GM12878 (cell line): ENCODE measurements at regions not wholly inside any gene's neighbourhood (a gene's known extent, or its start where the extent isn't known, plus 50 kb on each side); places are given as distances from the start of the nearest gene placed in this dataset. TPM values are rescaled to one million over a fixed set of nuclear protein-coding genes. Genes with fewer than 3 reads are reported as not detected.

Experiments used
- small RNA-seq: library from RNA; depleted of rRNA; stranded (forward); fragments of <200 nt; gene quantifications from one replicate; pipeline ENCODE3, GENCODE V24; 2014

Small RNA genes lying in the stretch of these regions (small RNA-seq; reads per million reads assigned to genes)
- not detected for gene RNU6-138P
